SJSA1 (cell line): ENCODE measurements at regions not wholly inside any gene's neighbourhood (a gene's known extent, or its start where the extent isn't known, plus 50 kb on each side); places are given as distances from the start of the nearest gene placed in this dataset.

Experiments used
- DNase-seq, 2 experiments: peaks; one replicate each; pipeline ENCODE4 v3.0.0-alpha.2; 2015 to 2020; ENCODE audit warnings: low spot score in 2 of 2, low read depth in 1 of 2
- H3K27ac ChIP-seq: fragments of 250-450 bp; sonication (Bioruptor Pico); 2 replicates; pipeline ENCODE4 v1.5.1; 2020; ENCODE audit warnings: mild to moderate bottlenecking, moderate library complexity
- H3K27me3 ChIP-seq: fragments of 250-450 bp; sonication (Bioruptor Pico); replicated peaks from 2 replicates; pipeline ENCODE4 v1.5.1; 2020; ENCODE audit warnings: mild to moderate bottlenecking, moderate library complexity
- H3K36me3 ChIP-seq: fragments of 250-450 bp; sonication (Bioruptor Pico); 2 replicates; pipeline ENCODE4 v1.5.1; 2020; ENCODE audit warnings: mild to moderate bottlenecking
- H3K4me1 ChIP-seq: fragments of 250-450 bp; sonication (Bioruptor Pico); replicated peaks from 2 replicates; pipeline ENCODE4 v1.6.1; 2021; ENCODE audit warnings: mild to moderate bottlenecking
- H3K4me3 ChIP-seq: fragments of 250-450 bp; sonication (Bioruptor Pico); 2 replicates; pipeline ENCODE4 v1.5.1; 2020; ENCODE audit warnings: mild to moderate bottlenecking
- H3K9me3 ChIP-seq: fragments of 250-450 bp; sonication (Bioruptor Pico); replicated peaks from 2 replicates; pipeline ENCODE4 v1.5.1; 2020; ENCODE audit warnings: mild to moderate bottlenecking

GRCh38 chr4:80145739-80146138 lies 51.6 kb upstream of the PRDM8 start:
- Histone ChIP-seq H3K27ac (no peak overlapping the region), H3K4me3 (no peak overlapping the region), H3K36me3 (no peaks in the 10 kb centered on the region), H3K4me1 (no peaks in the 10 kb centered on the region), H3K27me3 (no peaks in the 10 kb centered on the region), H3K9me3 (no peaks in the 10 kb centered on the region)
- DNase-seq = no peak

- no peak for DNase-seq
- Histone ChIP-seq H3K4me3 (no peak overlapping the region), H3K27ac (no peak overlapping the region), H3K4me1 (no peaks in the 10 kb centered on the region), H3K36me3 (no peaks in the 10 kb centered on the region), H3K9me3 (no peaks in the 10 kb centered on the region), H3K27me3 (no peaks in the 10 kb centered on the region)
These were observed 52.4 kb upstream of the PRDM8 start for GRCh38 chr4:80144676-80145470.

- no peaks in the 10 kb centered on the region for H3K9me3 ChIP-seq
- H3K36me3 ChIP-seq = no peaks in the 10 kb centered on the region
- no peaks in the 10 kb centered on the region for H3K27me3 ChIP-seq
- no peaks in the 10 kb centered on the region for H3K4me1 ChIP-seq
- no peak overlapping the region for H3K4me3 ChIP-seq
- DNase-seq = no peak
- no peak overlapping the region for H3K27ac ChIP-seq
These were observed 54.0 kb upstream of the PRDM8 start for GRCh38 chr4:80143307-80143679.

GRCh38 chr4:80142394-80143306 lies 54.7 kb upstream of the PRDM8 start:
- H3K9me3 ChIP-seq = no peaks in the 10 kb centered on the region
- H3K4me3 ChIP-seq = no peak overlapping the region
- H3K27me3 ChIP-seq = no peaks in the 10 kb centered on the region

GRCh38 chr4:80141543-80141942 lies 55.8 kb upstream of the PRDM8 start:
- Histone ChIP-seq H3K27me3 (no peaks in the 10 kb centered on the region), H3K27ac (no peak overlapping the region), H3K4me3 (no peak overlapping the region), H3K4me1 (no peaks in the 10 kb centered on the region), H3K36me3 (no peaks in the 10 kb centered on the region), H3K9me3 (no peaks in the 10 kb centered on the region)
- DNase-seq = no peak

More at GRCh38 chr4:80142394-80143306, 54.7 kb upstream of the PRDM8 start:
- H3K4me1 ChIP-seq = no peaks in the 10 kb centered on the region
- no peak for DNase-seq
- H3K36me3 ChIP-seq = no peaks in the 10 kb centered on the region
- no peak overlapping the region for H3K27ac ChIP-seq

GRCh38 chr4:80140194-80140593 lies 57.1 kb upstream of the PRDM8 start:
- no peak for DNase-seq
- Histone ChIP-seq H3K27me3 (no peaks in the 10 kb centered on the region), H3K9me3 (no peaks in the 10 kb centered on the region), H3K4me1 (peaks cover 6% of the 10 kb centered on the region), H3K27ac (no peak overlapping the region), H3K4me3 (no peak overlapping the region), H3K36me3 (no peaks in the 10 kb centered on the region)

GRCh38 chr4:80139671-80140070 lies 57.6 kb upstream of the PRDM8 start:
- DNase-seq = no peak
- Histone ChIP-seq H3K4me3 (no peak overlapping the region), H3K36me3 (no peaks in the 10 kb centered on the region), H3K4me1 (peaks cover 11% of the 10 kb centered on the region), H3K27ac (no peak overlapping the region), H3K27me3 (no peaks in the 10 kb centered on the region), H3K9me3 (no peaks in the 10 kb centered on the region)

- peaks cover 12% of the 10 kb centered on the region for H3K4me1 ChIP-seq
- no peaks in the 10 kb centered on the region for H3K27me3 ChIP-seq
- no peak overlapping the region for H3K4me3 ChIP-seq
- DNase-seq = no peak
- H3K9me3 ChIP-seq = no peaks in the 10 kb centered on the region
- H3K36me3 ChIP-seq = no peaks in the 10 kb centered on the region
- no peak overlapping the region for H3K27ac ChIP-seq
These were observed 58.5 kb upstream of the PRDM8 start for GRCh38 chr4:80138551-80139538.

- H3K9me3 ChIP-seq = no peaks in the 10 kb centered on the region
- H3K4me1 ChIP-seq = peaks cover 12% of the 10 kb centered on the region
- no peak overlapping the region for H3K27ac ChIP-seq
- no peaks in the 10 kb centered on the region for H3K27me3 ChIP-seq
- no peak for DNase-seq
- no peak overlapping the region for H3K4me3 ChIP-seq
- H3K36me3 ChIP-seq = no peaks in the 10 kb centered on the region
These were observed 59.7 kb upstream of the PRDM8 start for GRCh38 chr4:80137631-80138030.

- no peak for DNase-seq
- Histone ChIP-seq H3K4me3 (no peak overlapping the region), H3K4me1 (peaks cover 12% of the 10 kb centered on the region), H3K27me3 (no peaks in the 10 kb centered on the region), H3K9me3 (no peaks in the 10 kb centered on the region), H3K27ac (no peak overlapping the region), H3K36me3 (no peaks in the 10 kb centered on the region)
These were observed 61.0 kb upstream of the PRDM8 start for GRCh38 chr4:80136270-80136669.

- Histone ChIP-seq H3K36me3 (no peaks in the 10 kb centered on the region), H3K27ac (no peak overlapping the region), H3K4me1 (peaks cover 12% of the 10 kb centered on the region), H3K4me3 (no peak overlapping the region), H3K9me3 (no peaks in the 10 kb centered on the region), H3K27me3 (no peaks in the 10 kb centered on the region)
- DNase-seq = no peak
These were observed 61.6 kb upstream of the PRDM8 start for GRCh38 chr4:80135702-80136058.

- Histone ChIP-seq H3K27me3 (no peaks in the 10 kb centered on the region), H3K4me1 (peaks cover 12% of the 10 kb centered on the region), H3K4me3 (no peak overlapping the region), H3K36me3 (no peaks in the 10 kb centered on the region), H3K9me3 (no peaks in the 10 kb centered on the region), H3K27ac (no peak overlapping the region)
- peak in 1 of 2 experiments; percentile 27 for DNase-seq
These were observed 62.1 kb upstream of the ANTXR2 start for GRCh38 chr4:80134936-80135701.

GRCh38 chr4:80133240-80133783 lies 60.3 kb upstream of the ANTXR2 start:
- H3K27ac ChIP-seq = no peak overlapping the region
- H3K4me1 ChIP-seq = peaks cover 18% of the 10 kb centered on the region
- DNase-seq = no peak
- no peaks in the 10 kb centered on the region for H3K9me3 ChIP-seq
- H3K27me3 ChIP-seq = no peaks in the 10 kb centered on the region
- no peaks in the 10 kb centered on the region for H3K36me3 ChIP-seq
- no peak overlapping the region for H3K4me3 ChIP-seq
